ENCODE measurements at regions not wholly inside any gene's neighbourhood (a gene's known extent, or its start where the extent isn't known, plus 50 kb on each side); places are given as distances from the start of the nearest gene placed in this dataset.

GRCh38 chr22:48887394-48888332 lies 940.0 kb downstream of the BRD1 start:
- no peak for DNase-seq (ENCODE audit: low read depth in 3 of 3)

DNA sequence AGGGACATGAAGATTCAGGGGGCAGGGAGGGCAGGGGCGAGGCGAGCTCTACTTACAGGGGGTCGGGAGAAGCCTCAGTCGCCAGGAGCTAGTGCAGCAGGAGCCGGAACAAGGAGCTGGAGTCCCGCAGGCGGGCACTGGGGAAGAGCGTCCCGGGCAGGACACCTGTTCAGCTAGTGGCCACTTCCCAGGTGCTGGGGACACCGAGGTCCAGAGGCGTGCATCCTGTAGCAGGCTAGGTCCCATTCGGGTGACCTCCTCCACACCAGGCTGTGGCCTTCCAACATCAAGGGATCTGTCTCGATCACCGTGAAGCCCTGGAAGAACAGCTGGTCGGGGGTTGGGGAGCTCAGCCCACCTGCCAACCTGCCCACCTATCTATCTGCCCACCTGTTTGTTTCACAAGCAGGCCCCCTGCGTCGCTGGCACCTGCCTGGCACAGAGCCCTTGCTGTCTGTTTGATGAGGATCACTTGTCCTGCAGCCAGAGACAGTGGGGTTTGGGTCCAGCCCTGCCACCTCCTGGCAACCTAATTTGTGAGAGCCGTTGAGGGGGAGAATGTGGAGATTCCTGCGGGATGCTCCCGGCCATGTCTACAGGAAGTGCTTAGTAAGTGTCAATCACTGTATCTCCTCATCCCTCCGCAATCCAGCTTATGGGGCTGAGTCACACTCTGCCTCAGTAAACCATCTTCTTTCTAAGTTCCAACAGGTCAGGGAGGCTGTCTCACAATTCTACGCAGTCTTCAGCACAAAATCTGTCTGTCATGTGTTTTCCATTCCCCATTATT lies 940.9 kb downstream of the BRD1 start:
- no peak for DNase-seq (ENCODE audit: low read depth in 3 of 3)

- no peak for DNase-seq (ENCODE audit: low read depth in 3 of 3)
Observed at GRCh38 chr22:48885919-48886305, 941.8 kb downstream of the BRD1 start.

GRCh38 chr22:48885271-48885918 lies 942.3 kb downstream of the BRD1 start:
- no peak for DNase-seq (ENCODE audit: low read depth in 3 of 3)

GRCh38 chr22:48884786-48885185 lies 942.9 kb downstream of the BRD1 start:
- DNase-seq (ENCODE audit: low read depth in 3 of 3), result no peak

- DNase-seq (ENCODE audit: low read depth in 3 of 3), result no peak
Observed at GRCh38 chr22:48884324-48884723, 943.3 kb downstream of the BRD1 start.

- no peak for DNase-seq (ENCODE audit: low read depth in 3 of 3)
Observed at GRCh38 chr22:48883211-48883960, 944.3 kb downstream of the BRD1 start.

DNA sequence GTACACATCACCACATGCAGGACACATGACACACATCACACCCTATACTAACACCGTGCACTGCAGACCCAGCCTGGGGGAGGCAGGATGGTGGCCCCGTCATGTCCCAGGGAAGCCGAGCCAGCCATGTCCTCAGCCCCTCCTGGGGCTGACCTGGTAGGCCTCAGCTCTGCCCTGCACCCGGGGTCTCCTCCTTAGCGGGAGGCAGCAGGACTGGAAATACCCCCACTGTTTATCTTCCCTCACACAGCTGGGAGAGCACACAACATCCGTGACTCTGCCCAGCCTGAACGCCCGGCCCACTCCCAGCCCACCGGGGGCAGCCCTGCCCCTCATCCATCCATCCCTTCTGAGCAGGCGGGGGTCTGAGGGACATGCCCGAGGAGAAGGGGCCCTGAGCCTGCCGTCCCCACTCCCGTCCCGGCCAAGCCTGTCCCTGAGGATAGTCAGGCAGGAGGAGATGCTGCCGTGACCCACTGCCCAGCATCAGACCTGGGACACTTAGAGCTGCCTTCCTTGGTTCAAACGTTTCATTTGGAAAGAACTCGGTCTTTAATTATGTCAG lies 945.0 kb downstream of the BRD1 start:
- DNase-seq (ENCODE audit: low read depth in 3 of 3), result no peak

GRCh38 chr22:48881326-48881980 lies 946.2 kb downstream of the BRD1 start:
- DNase-seq (ENCODE audit: low read depth in 3 of 3), result no peak

- no peak for DNase-seq (ENCODE audit: low read depth in 3 of 3)
Observed at GRCh38 chr22:48880749-48881148, 946.9 kb downstream of the BRD1 start.

DNA sequence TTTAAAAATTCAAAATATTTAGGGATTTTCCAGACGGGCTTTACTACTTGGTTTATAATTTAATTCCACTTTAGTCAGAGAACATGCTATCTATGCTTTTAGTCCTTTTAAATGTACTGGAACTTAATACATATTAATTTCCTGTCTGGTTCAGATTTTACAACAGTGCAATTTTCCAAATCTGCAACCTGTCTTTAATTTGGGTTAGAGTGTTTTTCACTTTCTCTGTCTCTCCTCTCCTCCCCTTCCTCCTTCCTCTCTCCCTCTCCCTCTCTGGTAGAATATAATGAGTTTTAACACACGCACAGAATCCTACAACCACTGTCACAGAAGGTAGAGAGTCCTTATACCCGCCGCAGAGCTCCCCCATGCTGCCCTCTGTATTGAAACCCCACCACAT lies 950.7 kb downstream of the BRD1 start:
- DNase-seq (ENCODE audit: low read depth in 3 of 3), result no peak

- no peak for DNase-seq (ENCODE audit: low read depth in 3 of 3)
Observed at GRCh38 chr22:48874956-48875355, 952.7 kb downstream of the BRD1 start.

- no peak for DNase-seq (ENCODE audit: low read depth in 3 of 3)
Observed at GRCh38 chr22:48873191-48873520, 954.5 kb downstream of the BRD1 start.

- DNase-seq (ENCODE audit: low read depth in 3 of 3), result no peak
Observed at GRCh38 chr22:48872271-48873190, 955.1 kb downstream of the BRD1 start.

DNA sequence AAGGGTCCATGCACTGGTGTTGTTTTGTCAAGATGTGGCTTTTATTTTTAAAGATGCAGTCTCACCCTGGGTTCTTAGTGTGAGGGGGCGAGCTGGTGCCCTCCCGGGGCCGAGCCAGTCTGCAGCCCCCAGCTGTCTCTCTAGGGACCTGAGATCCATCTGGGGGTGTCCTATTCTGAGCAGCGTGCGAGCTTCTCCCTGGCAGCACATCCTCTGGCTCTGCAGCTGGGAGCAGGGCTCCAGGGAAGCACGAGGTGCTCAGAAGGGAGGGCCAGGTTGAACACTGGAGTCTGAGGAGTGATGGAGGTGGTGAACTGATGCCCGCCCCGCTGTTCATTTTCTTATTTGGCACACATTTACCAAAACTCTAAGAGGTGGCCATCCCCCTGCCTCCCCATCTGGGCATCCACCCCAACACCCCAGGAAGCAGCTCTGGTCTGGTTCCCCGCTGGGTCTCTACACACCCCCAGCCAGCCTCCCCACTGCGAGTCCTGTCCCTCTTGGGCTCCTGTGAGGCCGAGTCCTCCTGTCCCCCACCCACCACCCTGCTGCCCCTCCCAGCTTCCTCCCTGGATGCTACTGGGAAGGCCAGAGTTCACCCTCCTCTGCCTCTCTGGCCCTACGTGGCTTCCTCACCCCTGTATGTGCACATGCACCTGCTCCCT lies 956.4 kb downstream of the BRD1 start:
- DNase-seq (ENCODE audit: low read depth in 3 of 3), result no peak

DNA sequence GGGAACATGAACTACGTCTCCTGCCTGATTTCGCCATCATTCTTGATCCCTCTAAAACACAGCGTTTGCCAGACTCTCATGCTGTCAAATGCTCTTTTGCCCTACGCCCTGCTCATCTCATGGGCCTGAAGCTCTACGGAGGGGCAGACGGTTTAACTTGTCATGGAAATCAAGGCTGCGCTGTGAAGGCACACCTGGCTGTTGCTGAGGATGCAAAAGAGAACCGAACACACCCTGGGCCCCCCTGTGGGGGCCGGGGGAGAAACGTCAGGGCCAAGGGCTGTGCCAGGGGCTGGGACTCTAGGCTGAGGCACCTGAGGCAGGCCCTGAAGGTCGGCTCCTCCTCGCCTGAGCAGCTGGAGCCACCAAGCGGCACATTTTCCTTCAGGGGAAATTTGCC lies 957.2 kb downstream of the BRD1 start:
- DNase-seq (ENCODE audit: low read depth in 3 of 3), result no peak

DNA sequence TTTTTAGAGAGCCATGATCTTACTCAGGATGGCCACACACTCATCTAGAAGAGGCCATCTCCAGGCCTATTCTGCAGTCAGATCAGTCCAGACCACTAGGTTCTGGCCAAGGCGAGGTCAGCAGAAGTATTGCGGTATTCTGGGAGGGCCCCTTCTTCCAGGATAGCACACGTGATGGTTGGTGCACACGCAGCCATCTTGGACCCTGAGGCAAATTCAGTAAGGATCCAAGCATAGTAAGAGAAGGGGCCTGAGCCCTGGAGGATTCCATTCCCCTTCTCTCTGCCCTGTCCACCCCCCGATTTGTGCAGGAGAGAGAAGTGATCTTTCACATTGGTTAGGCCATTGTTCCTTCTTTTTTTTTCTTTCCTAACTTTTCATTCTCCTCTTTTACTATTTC lies 957.9 kb downstream of the BRD1 start:
- DNase-seq (ENCODE audit: low read depth in 3 of 3), result no peak

DNA sequence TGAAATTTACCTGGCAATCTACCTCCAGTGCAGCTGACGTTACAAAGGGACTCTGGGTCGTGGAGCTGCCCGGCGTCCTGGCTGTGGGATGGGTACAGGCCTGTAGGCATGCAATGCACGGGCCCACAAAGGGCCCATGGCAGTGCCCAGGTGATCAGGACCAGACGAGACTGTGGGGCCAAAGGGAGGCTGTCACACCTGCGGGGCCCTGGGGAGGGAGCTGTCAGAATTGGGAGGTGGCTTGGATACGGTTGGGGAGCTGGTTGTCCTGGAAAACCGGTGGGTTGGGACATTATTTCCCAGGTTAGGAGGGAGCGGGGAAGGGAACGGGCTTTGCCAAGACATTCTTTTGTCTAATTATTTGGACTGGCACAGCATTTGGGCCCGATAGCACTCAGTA lies 958.5 kb downstream of the BRD1 start:
- no peak for DNase-seq (ENCODE audit: low read depth in 3 of 3)

DNA sequence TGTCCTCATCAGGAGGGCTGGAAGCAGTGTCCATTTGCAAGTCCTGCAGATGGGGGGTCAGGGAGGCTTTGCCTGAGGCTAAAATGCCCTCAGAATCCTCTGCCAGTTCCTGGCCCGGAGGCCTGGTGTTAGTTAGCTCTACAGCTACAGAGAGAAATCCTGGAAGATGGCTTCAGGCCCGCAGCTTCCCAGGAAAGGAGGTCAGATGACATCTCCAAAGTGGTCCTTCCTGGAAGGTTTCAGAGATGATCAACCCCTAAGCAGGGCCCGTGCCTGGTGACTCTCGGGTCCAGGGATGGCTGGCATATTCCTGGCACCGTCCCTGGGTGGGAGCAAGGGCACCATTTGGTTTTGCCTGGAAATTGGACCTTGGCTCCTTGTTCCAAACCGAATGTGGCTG lies 959.1 kb downstream of the BRD1 start:
- no peak for DNase-seq (ENCODE audit: low read depth in 3 of 3)
